ENCODE measurements at regions not wholly inside any gene's neighbourhood (a gene's known extent, or its start where the extent isn't known, plus 50 kb on each side); places are given as distances from the start of the nearest gene placed in this dataset.

GRCh38 chr2:228283491-228284171 lies 102.1 kb upstream of the SPHKAP start:
- no peak for DNase-seq

GRCh38 chr2:228282376-228282775 lies 100.9 kb upstream of the SPHKAP start:
- peak in 1 of 2 experiments; percentile 33 for DNase-seq

DNA sequence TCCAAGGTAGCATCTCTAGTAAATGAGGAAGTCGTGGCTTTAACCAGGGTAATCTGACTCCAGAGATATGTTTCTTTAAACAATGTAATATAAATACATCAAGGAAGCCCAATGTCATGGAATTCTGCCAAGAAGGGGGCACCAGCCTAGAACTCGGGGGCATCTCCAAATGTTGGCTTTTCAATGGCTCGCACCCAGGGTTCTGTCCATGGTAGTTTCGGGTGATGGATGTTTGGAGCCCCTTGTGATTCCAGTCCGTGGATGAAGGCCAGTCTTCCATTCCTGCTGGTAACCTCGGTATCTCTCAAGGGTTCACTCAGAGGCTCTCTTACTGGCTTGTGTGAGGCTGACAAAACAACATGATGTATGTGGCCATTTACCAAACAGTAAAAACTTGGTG lies 91.7 kb upstream of the SPHKAP start:
- no peak for DNase-seq

- no peak for DNase-seq
These were observed 87.9 kb upstream of the SPHKAP start for GRCh38 chr2:228269351-228269750.

DNA sequence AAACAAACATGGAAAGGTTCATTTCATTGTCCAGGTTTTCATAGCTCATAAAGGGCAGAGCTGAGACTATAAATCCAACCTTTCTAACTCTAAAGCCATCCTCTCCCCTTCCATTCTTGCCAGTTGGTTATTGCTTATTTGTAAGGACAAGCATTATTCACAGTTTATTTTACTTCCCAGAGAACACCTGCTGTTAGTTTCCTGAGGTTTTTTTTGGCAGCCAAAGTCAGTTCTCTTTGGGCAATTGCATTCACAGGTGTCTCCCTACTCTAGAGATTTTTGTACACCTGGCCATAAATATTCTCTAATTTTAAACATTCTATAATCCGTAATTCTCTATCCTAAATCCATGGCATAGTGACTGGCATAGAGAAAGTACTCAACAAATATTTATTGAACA lies 87.3 kb upstream of the SPHKAP start:
- DNase-seq: no peak

DNA sequence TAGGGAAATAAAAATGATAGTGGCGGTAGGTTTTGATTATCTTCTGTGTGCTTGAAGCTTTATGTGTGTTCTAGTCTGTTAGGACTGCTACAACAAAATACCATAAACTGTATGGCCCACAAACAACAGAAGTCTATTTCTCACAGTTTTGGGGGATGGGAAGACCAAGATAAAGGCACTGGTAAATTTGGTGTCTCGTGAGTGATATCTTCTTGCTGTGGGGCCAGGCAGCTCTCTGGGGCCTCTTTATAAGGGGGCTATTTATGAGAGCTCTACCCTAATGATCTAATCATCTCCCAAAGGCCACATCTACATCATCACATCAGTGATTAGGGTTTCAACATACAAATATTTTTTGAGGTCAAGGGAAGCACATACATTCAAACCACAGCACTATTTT lies 86.8 kb upstream of the SPHKAP start:
- DNase-seq: no peak

DNA sequence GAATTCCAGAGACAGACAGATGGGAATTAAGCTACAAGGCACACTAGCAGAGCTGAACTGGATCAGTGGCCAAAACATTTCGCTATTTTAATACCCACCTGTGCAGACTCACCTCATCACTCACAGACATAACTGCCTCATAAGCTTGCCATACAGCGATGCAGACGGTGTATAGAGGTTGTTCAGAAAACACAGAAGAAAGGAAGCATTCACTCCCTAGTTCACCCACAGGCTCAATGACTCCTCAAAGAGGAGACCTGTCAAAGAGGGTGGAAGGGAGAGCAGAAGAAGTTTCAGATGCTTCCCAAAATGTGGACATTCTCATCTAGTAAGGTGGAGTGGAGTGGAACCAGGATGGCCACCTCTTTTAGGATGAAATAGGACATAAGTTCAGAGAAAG lies 81.7 kb upstream of the SPHKAP start:
- no peak for DNase-seq

DNA sequence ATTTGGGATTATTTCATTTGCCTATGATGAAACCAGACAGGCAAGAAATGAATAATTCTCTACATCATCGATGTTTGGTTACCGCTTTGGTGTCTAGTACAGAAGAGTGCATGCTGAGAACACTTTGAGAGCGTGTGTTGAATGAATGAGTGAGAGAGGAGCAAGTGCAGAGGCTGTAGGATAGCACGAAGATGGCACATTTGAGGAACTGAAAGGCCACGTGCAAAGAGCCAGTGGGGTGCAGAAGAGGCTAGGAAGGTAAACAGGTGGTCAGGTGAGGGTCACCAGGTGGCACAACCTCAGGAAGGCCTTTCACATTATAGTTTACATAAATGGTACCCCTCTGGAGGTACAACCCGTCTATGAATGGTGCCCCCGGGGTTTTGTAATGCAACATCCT lies 80.1 kb upstream of the SPHKAP start:
- no peak for DNase-seq

DNA sequence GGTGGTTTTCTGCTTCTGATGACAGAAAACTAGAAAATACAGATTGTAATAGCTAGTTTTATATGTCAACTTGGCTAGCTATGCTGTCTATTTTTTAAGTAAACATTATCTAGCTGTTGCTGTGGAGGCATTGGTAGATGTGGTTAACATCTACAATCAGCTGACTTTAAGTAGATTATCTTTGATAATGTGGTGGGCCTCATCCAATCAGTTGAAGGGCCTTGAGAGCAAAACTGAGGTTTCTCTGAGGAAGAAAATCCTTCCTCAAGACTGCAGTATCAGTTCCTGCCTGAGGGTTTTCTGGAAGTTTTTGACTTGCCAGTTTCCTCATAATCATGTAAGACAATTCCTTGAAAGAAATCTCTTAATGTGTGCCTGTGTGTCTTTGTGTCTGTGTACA lies 75.9 kb upstream of the SPHKAP start:
- DNase-seq: no peak

- DNase-seq: no peak
These were observed 72.3 kb upstream of the SPHKAP start for GRCh38 chr2:228253752-228254151.

- no peak for DNase-seq
These were observed 65.8 kb upstream of the SPHKAP start for GRCh38 chr2:228247335-228247734.

- DNase-seq: peak in 1 of 2 experiments; percentile 10
These were observed 64.1 kb upstream of the SPHKAP start for GRCh38 chr2:228245601-228246000.

GRCh38 chr2:228242591-228242990 lies 61.1 kb upstream of the SPHKAP start:
- DNase-seq: no peak

DNA sequence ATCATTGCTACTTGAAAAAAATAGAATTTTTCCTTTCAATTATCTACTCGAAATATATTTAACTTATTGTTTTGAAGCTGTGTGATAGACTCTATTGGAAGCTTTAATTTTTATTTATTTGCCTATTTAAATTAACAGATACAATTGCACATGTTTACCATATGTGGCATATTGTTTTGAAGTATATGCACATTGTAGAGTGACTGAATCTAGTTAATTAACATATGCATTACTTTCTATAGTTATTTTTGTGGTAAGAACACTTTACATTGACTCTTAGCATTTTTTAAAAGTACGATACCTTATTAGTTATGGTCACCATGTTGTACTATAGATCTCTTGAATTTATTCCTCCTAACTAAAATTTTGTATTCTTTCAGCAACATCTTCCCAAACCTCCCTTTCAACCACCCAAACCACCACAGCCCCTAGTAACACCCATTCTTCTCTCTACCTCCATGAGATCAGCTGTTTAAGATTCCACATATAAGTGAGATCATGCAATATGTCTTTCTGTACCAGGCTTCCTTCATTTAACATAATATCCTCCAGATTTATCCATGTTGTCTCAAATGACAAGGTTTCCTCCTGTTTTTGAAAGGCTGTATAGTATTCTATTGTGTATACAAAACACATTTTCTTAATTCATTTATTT lies 58.5 kb upstream of the SPHKAP start:
- DNase-seq: no peak

- no peak for DNase-seq
These were observed 57.9 kb upstream of the SPHKAP start for GRCh38 chr2:228239207-228239906.

Measured in NCI-H446 (cell line).